Karpas-422 (cell line): ENCODE measurements at regions not wholly inside any gene's neighbourhood (a gene's known extent, or its start where the extent isn't known, plus 50 kb on each side); places are given as distances from the start of the nearest gene placed in this dataset.

Experiments
- DNase-seq: peaks from one replicate; pipeline ENCODE4 v3.0.0-alpha.2; 2015
- H2AFZ ChIP-seq: fragments of 200-600 bp; sonication (generic); 2 replicates; pipeline ENCODE4 v1.6.1; 2014; ENCODE audit warnings: antibody characterized with exemption, low read length, mixed read lengths
- H3K27ac ChIP-seq: fragments of 200-600 bp; sonication (generic); 2 replicates; pipeline ENCODE4 v1.5.1; 2014; ENCODE audit warnings: mild to moderate bottlenecking, low read length, moderate library complexity
- H3K27me3 ChIP-seq: fragments of 200-600 bp; sonication (generic); 2 replicates; pipeline ENCODE4 v1.6.1; 2014; ENCODE audit warnings: low read length, mixed read lengths
- H3K36me3 ChIP-seq: fragments of 200-600 bp; sonication (generic); 2 replicates; pipeline ENCODE4 v1.6.1; 2014; ENCODE audit warnings: low read length, mixed read lengths; ENCODE audit not compliant: insufficient read depth
- H3K4me1 ChIP-seq: fragments of 200-600 bp; sonication (generic); 2 replicates; pipeline ENCODE4 v1.6.1; 2014; ENCODE audit warnings: mild to moderate bottlenecking, low read length, mixed read lengths
- H3K4me2 ChIP-seq: fragments of 200-600 bp; sonication (generic); 2 replicates; pipeline ENCODE4 v1.6.1; 2014; ENCODE audit warnings: low read length, low read depth, mild to moderate bottlenecking; ENCODE audit not compliant: poor library complexity, severe bottlenecking
- H3K4me3 ChIP-seq: fragments of 200-600 bp; sonication (generic); 2 replicates; pipeline ENCODE4 v1.5.1; 2014; ENCODE audit warnings: mild to moderate bottlenecking, antibody characterized with exemption, low read length, mixed read lengths
- H3K79me2 ChIP-seq: fragments of 200-600 bp; sonication (generic); 2 replicates; pipeline ENCODE4 v1.6.1; 2014; ENCODE audit warnings: mild to moderate bottlenecking, low read length, mixed read lengths
- H3K9ac ChIP-seq: fragments of 200-600 bp; sonication (generic); 2 replicates; pipeline ENCODE4 v1.6.0; 2014; ENCODE audit warnings: low read length
- H3K9me2 ChIP-seq: fragments of 200-600 bp; sonication (generic), shearing (Covaris generic); replicated peaks from 2 replicates; pipeline ENCODE4 v1.6.0; 2014; ENCODE audit warnings: mild to moderate bottlenecking, low read length, moderate library complexity; ENCODE audit not compliant: insufficient read depth
- H3K9me3 ChIP-seq: fragments of 300-700, 200-600 bp; sonication (generic); 2 replicates; pipeline ENCODE4 v1.6.1; 2014; ENCODE audit warnings: low read length, mixed read lengths
- H4K20me1 ChIP-seq: fragments of 200-600 bp; sonication (generic); 2 replicates; pipeline ENCODE4 v1.6.1; 2014; ENCODE audit warnings: mild to moderate bottlenecking, antibody characterized with exemption, low read length, low read depth; ENCODE audit not compliant: insufficient read depth

DNA sequence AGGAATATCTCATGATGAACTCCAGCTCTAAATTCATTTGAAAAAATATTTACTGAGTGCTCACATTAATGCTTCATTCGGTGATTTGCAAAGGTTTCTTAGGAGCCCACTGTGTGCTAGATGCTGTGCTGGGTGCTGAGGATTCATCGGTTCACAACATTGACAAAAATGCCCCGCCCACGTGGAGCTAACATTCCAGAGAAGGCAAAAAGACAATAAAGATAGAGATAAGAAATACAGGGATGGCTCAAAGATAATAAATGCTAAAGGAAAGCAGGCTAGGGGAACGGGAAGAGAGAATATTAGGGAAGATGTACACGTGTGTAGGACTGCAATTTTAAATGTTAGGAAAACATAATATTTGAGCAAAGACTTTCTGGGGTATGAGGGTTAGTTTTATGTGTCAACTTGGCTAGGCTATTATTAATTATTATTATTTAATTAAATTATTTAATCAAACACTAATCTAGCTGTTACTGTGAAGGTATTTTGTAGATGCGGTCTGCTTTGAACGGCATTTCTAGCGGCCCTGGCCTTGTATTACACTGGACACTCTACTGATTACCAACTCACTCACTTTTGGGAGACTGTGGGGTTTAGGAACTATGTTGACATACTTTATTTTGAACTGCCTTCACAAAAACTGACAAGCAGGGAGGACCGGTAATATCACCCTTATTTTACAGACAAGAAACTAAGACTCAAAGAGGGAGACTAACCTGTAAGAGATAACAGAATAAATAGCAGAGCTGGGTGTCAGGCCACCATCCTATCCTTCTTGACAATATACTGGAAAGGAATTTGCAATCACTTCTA lies 61.9 kb upstream of the IRF2 start:
- Histone ChIP-seq H3K27me3 (no peaks in the 10 kb centered on the region), H3K36me3 (no peaks in the 10 kb centered on the region), H2AFZ (no peak overlapping the region), H3K79me2 (peaks cover 5% of the 10 kb centered on the region; the same call in 1 of the 2 replicates), H3K4me2 (peak overlapping the region; percentile 93), H3K27ac (peak overlapping the region; percentile 86), H3K9me2 (no peaks in the 10 kb centered on the region), H3K9ac (peak overlapping the region; percentile 82), H3K4me1 (peaks cover 34% of the 10 kb centered on the region), H3K9me3 (no peaks in the 10 kb centered on the region), H4K20me1 (no peaks in the 10 kb centered on the region), H3K4me3 (peak overlapping the region; percentile 77)
- no peak for DNase-seq

DNA sequence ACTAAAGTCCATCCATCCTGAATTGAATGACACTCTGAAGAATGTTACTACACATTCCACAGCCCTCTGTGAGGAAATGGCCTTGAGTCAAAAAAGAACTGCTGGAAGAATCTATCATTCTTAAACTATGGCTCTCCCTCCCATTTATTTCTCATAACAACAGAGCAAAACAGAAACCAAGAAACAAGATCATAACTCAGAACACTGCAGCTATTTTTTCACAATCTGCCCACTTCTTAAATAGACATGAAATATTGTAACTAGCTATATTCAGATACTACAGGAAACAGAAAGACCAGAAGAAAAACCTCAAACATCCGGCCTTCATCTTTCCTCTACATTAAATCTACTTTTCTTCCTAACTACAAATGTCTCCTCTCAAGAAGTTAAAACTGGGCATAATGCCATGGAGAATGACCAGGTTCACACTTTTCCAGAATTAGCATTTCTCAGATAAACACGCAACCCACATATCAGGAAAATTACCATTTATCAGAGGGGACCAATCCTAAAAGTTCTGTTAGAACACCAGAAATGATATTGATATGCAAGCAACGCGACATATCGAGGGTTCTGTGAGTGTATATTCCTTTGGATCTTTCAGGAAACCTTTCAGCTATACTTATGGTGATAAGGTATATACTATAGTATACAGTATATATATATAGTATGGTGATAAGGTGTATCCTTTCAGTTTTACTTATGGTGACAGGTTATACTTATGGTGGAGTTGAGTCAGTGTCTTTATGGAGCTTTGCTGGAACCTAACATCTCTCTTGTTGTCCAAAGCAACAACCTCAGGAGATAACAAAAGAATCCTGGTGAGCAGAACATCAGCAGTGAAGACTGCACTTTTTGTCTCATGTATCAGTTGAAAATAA lies 60.4 kb upstream of the IRF2 start:
- H3K9me2 ChIP-seq, result no peaks in the 10 kb centered on the region
- H4K20me1 ChIP-seq, result no peaks in the 10 kb centered on the region
- H3K4me1 ChIP-seq, result peaks cover 41% of the 10 kb centered on the region
- H3K4me3 ChIP-seq, result peak overlapping the region; percentile 43
- peak overlapping the region; percentile 49 for H3K9ac ChIP-seq
- no peaks in the 10 kb centered on the region for H3K27me3 ChIP-seq
- H3K4me2 ChIP-seq, result peak overlapping the region; percentile 62
- H3K36me3 ChIP-seq, result no peaks in the 10 kb centered on the region
- peak; percentile 58 for DNase-seq
- 0 out of 2 replicates have a peak overlapping the region, but pooled peaks have one; percentile 21 for H2AFZ ChIP-seq
- no peaks in the 10 kb centered on the region for H3K9me3 ChIP-seq
- H3K27ac ChIP-seq, result peak overlapping the region; percentile 69
- H3K79me2 ChIP-seq, result peaks cover 5% of the 10 kb centered on the region; the same call in 1 of the 2 replicates

DNA sequence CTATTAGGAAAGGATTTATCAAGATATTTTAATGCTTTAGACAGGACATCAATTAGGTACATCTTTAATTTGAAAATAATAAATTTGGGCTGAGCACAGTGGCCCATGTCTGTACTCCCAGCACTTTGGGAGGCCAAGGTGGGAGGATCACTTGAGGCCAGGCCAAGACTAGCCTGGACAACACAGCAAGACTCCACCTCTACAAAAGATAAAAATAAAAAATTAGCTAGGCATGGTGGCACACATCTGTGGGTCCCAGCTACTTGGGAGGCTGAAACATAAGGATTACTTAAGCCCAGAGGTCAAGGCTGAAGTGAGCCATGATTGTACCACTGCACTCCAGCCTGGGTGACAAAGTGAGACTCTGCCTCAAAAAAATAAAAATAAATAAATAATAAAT lies 59.6 kb upstream of the IRF2 start:
- no peak for DNase-seq
- no peaks in the 10 kb centered on the region for H3K36me3 ChIP-seq
- H3K4me3 ChIP-seq, result no peak overlapping the region
- no peak overlapping the region for H3K9ac ChIP-seq
- H2AFZ ChIP-seq, result no peak overlapping the region
- H3K27me3 ChIP-seq, result no peaks in the 10 kb centered on the region
- H3K27ac ChIP-seq, result no peak overlapping the region
- H3K4me2 ChIP-seq, result peak overlapping the region; percentile 62
- no peaks in the 10 kb centered on the region for H3K9me3 ChIP-seq
- H3K9me2 ChIP-seq, result no peaks in the 10 kb centered on the region
- H3K4me1 ChIP-seq, result peaks cover 41% of the 10 kb centered on the region
- H3K79me2 ChIP-seq, result peaks cover 5% of the 10 kb centered on the region; the same call in 1 of the 2 replicates
- no peaks in the 10 kb centered on the region for H4K20me1 ChIP-seq

DNA sequence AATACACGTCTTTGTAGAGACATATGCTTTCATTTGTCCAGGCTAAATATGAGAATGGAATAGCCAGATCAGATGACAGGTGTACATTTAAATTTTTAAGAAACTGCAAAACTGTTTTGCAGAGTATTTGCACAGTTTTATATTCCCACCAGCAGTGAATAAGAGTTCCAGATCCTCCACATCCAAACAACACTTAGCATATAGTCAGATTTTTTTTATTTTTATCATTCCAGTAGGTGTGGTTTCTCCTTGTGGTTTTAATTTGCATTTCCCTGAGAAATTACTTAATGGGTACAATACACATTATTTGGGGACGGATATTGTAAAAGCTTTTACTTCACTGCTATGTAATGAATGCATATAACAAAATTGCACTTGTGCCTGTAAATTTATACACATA lies 56.7 kb upstream of the IRF2 start:
- DNase-seq, result no peak
- H3K36me3 ChIP-seq, result no peaks in the 10 kb centered on the region
- no peaks in the 10 kb centered on the region for H3K9me2 ChIP-seq
- no peak overlapping the region for H3K27ac ChIP-seq
- no peaks in the 10 kb centered on the region for H4K20me1 ChIP-seq
- peaks cover 29% of the 10 kb centered on the region for H3K4me1 ChIP-seq
- H3K4me3 ChIP-seq, result no peak overlapping the region
- no peaks in the 10 kb centered on the region for H3K79me2 ChIP-seq
- H3K9me3 ChIP-seq, result no peaks in the 10 kb centered on the region
- no peak overlapping the region for H2AFZ ChIP-seq
- H3K9ac ChIP-seq, result no peak overlapping the region
- no peaks in the 10 kb centered on the region for H3K27me3 ChIP-seq
- H3K4me2 ChIP-seq, result no peak overlapping the region

DNA sequence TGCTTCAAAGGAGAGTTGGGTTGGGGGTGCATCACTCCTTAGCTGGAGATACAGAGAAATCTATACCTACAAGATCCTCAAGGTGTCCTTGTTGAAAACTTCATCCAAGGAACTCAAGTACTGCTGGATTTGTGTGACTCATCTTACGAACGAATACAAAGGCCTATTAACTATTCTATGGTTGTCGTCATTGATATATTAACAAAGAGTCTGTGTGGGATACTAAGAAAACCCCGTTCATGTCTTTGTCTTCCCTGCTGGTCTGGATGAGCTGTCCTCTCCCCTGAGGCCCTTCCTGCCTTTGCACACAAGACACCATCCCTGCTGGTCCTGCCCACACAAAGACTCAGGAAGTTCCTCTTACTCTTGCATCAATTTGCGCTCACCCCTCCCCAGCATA lies 54.9 kb upstream of the IRF2 start:
- Histone ChIP-seq H3K9ac (no peak overlapping the region), H4K20me1 (no peaks in the 10 kb centered on the region), H3K4me3 (no peak overlapping the region), H3K79me2 (no peaks in the 10 kb centered on the region), H3K27me3 (no peaks in the 10 kb centered on the region), H3K36me3 (no peaks in the 10 kb centered on the region), H3K4me2 (no peak overlapping the region), H3K27ac (no peak overlapping the region), H3K9me3 (no peaks in the 10 kb centered on the region), H2AFZ (no peak overlapping the region), H3K4me1 (peaks cover 12% of the 10 kb centered on the region), H3K9me2 (no peaks in the 10 kb centered on the region)
- DNase-seq, result no peak

DNA sequence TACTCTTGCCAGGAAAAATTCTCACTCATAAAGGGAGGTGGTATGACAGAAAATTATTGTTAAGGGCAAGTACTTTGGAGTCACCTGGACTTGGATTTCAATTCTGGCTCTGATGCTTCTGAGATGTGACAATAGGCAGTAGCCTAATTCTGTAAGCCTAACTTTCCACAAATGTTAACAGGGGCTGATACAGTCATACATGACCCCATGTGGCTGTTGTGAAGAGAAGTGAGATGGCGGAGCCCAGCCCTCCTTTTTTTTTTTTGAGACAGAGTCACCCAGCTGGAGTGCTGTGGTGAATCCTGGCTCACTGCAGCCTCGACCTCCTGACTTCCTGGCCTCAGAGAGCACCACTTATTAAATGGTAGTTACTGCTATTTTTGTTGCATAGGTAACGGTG lies 54.4 kb upstream of the IRF2 start:
- Histone ChIP-seq H3K4me2 (no peak overlapping the region), H3K4me3 (no peak overlapping the region), H3K79me2 (no peaks in the 10 kb centered on the region), H3K9ac (no peak overlapping the region), H2AFZ (no peak overlapping the region), H3K27me3 (no peaks in the 10 kb centered on the region), H3K9me2 (no peaks in the 10 kb centered on the region), H3K36me3 (no peaks in the 10 kb centered on the region), H3K4me1 (peaks cover 11% of the 10 kb centered on the region), H3K27ac (no peak overlapping the region), H4K20me1 (no peaks in the 10 kb centered on the region), H3K9me3 (no peaks in the 10 kb centered on the region)
- no peak for DNase-seq

DNA sequence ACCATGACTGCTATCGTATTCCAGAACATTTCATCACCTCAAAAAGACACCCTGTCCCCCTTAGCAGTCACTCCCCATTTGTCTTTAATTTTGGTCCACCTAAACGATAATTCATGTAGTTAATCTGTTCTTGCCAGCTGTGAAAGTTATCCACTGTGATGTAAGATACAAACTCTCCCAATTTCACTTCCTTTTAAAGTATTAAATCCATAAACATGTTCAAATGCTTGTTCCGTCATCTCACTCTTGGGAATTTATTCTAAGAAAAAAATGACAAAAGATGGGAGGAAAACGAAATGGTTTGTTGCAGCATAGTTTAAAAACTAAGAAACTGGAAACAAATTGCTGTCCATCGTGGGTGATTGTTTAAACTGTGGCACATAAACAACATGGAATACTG lies 53.7 kb upstream of the IRF2 start:
- Histone ChIP-seq H3K36me3 (no peaks in the 10 kb centered on the region), H2AFZ (no peak overlapping the region), H3K27ac (no peak overlapping the region), H3K9ac (no peak overlapping the region), H3K4me1 (peaks cover 11% of the 10 kb centered on the region), H3K79me2 (no peaks in the 10 kb centered on the region), H3K4me2 (no peak overlapping the region), H3K27me3 (no peaks in the 10 kb centered on the region), H3K4me3 (no peak overlapping the region), H4K20me1 (no peaks in the 10 kb centered on the region), H3K9me3 (no peaks in the 10 kb centered on the region), H3K9me2 (no peaks in the 10 kb centered on the region)
- no peak for DNase-seq

DNA sequence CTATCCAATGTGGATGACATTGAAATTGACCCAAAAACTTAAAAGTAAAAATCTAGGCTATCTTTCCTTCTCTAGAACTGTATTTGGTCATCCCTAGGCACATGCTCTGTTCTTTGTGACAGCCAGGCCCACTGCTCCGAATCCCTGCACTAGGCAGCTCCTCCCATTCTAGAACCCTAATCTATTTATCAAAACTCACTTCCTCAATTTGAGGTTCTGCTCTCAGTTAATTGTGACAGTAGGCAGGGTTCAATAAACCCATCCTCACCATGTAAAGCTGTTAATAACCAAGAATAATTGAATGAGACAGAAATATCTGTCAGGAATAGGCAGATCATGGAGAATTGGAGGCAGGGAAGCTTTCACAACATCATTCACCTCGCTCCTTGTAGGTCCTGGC lies 51.9 kb upstream of the IRF2 start:
- H3K4me3 ChIP-seq, result no peak overlapping the region
- H4K20me1 ChIP-seq, result no peaks in the 10 kb centered on the region
- no peaks in the 10 kb centered on the region for H3K27me3 ChIP-seq
- H3K9ac ChIP-seq, result no peak overlapping the region
- H3K9me3 ChIP-seq, result no peaks in the 10 kb centered on the region
- no peak for DNase-seq
- H3K27ac ChIP-seq, result no peak overlapping the region
- H2AFZ ChIP-seq, result no peak overlapping the region
- no peaks in the 10 kb centered on the region for H3K9me2 ChIP-seq
- H3K4me1 ChIP-seq, result peaks cover 7% of the 10 kb centered on the region
- no peaks in the 10 kb centered on the region for H3K36me3 ChIP-seq
- H3K4me2 ChIP-seq, result no peak overlapping the region
- H3K79me2 ChIP-seq, result no peaks in the 10 kb centered on the region
